ENCODE measurements at regions not wholly inside any gene's neighbourhood (a gene's known extent, or its start where the extent isn't known, plus 50 kb on each side); places are given as distances from the start of the nearest gene placed in this dataset.

DNA sequence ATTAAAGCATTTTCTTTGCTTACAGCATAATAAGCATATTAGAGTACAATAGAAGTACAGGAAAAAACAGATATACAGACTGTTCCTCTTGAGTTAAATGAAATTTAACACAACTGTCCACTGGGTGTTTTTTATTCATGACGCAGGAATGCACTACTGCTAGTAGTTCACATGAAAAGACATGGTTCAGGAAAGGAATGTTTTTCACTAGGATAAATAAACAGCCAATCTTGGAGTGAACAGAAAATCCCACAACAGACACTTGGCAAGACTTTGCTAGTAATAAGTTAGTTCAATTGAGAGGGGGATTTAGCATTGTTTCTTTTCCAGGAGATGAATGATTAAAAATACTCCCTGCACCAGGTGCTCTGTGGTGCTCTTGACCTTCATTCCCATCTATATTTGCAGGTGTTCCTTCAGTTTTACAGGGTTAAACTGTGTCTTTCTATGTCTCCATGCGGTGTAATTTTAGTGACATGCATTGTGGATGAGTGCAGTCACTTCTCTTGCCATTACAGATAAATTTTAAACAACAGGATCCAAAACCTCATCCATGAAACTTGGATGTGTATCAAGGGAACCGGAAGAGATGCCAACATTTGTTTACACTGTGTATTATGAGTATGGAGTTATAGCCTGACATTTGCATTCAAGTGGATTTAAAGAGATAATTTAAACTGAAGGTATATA lies 796.6 kb downstream of the DSC3 start:
- no peak overlapping the region for H3K4me3 ChIP-seq (ENCODE audit: low read depth, low read length)
- no peak for DNase-seq (ENCODE audit: low read depth)
- TF ChIP-seq, protein P1, sequence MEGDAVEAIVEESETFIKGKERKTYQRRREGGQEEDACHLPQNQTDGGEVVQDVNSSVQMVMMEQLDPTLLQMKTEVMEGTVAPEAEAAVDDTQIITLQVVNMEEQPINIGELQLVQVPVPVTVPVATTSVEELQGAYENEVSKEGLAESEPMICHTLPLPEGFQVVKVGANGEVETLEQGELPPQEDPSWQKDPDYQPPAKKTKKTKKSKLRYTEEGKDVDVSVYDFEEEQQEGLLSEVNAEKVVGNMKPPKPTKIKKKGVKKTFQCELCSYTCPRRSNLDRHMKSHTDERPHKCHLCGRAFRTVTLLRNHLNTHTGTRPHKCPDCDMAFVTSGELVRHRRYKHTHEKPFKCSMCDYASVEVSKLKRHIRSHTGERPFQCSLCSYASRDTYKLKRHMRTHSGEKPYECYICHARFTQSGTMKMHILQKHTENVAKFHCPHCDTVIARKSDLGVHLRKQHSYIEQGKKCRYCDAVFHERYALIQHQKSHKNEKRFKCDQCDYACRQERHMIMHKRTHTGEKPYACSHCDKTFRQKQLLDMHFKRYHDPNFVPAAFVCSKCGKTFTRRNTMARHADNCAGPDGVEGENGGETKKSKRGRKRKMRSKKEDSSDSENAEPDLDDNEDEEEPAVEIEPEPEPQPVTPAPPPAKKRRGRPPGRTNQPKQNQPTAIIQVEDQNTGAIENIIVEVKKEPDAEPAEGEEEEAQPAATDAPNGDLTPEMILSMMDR (conservative IDR thresholded peaks at IDR 0.05; ENCODE audit: low read depth, low read length): no peak

DNA sequence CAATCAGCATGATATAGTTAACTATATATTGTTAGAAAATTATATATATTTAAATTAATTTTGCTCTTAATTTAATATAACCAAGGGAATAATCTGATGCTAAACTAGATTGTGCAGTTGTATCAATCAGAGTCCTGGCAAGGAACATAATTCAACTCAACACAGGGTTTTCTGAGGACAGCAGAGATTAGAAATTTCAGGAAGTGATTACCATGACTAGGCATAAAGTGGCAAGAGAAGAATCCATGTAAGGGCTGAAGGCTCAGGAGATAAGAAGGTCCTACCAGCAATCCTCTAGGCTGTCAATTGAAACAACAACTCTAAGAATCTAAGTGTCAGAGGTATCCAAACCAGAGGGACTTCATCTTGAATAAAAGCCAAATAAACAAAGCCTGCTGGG lies 807.8 kb downstream of the DSC3 start:
- TF ChIP-seq, protein P1 (conservative IDR thresholded peaks at IDR 0.05; ENCODE audit: low read depth, low read length): no peak
- no peak for DNase-seq (ENCODE audit: low read depth)
- H3K4me3 ChIP-seq (ENCODE audit: low read depth, low read length): no peak overlapping the region

DNA sequence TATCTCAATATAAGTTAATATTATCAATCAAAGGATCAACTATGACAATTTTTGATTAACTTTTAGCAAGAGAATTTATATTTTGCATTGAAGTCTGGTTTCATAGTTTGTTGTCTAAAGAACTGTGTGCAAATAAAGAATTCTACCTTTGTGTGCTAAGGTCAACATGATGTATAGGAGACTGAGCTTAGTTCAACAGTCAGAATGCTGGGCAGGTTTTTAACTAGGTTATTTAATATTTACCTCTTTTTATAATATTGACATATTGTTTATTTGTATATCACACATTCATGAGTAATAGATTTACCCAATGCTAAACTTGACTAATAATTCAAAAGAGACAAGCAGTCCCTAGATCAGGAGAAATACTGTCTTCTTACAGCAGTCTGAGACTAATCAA lies 831.4 kb downstream of the DSC3 start:
- DNase-seq (ENCODE audit: low read depth): no peak
- TF ChIP-seq, protein P1 (conservative IDR thresholded peaks at IDR 0.05; ENCODE audit: low read depth, low read length): no peak
- no peak overlapping the region for H3K4me3 ChIP-seq (ENCODE audit: low read depth, low read length)

DNA sequence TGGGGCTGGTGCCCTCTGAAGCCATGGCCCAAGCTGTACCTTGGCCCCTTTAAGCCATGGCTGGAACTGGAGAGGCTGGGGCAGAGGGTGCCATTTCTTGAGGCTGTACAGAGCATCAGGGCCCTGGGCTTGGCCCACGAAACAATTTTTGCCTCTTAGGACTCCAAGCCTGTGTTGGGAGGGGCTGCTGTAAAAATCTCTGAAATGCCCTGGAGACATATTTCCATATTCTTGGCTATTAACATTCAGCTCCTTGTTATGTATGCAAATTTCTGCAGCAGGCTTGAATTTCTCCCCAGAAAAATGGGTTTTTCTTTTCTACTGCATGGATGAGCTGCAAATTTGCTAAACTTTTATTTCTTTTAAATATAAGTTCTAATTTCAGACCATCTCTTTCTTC lies 834.0 kb downstream of the DSC3 start:
- TF ChIP-seq, protein P1 (conservative IDR thresholded peaks at IDR 0.05; ENCODE audit: low read depth, low read length): no peak
- H3K4me3 ChIP-seq (ENCODE audit: low read depth, low read length): no peak overlapping the region
- DNase-seq (ENCODE audit: low read depth): no peak

DNA sequence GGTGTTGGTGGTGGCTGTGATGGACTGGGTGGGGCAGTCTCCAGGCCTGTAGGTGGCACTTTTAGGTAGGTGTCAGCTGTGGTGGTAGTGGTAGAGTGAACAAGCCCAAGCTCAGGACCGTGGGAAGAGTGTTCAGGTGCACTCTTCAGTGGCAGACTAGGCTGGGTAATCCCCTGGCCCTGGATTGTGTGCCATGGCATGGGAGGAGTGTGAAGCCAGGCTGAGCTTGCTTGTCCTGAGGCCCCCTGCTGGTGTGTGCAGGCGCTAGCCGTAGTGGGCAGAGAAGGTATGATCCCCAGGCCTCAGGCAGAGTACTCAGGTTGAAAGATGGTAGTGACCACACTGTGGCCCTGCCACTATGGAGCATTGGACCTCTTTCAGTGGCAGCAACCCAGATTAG lies 850.3 kb downstream of the DSC3 start:
- no peak overlapping the region for H3K4me3 ChIP-seq (ENCODE audit: low read depth, low read length)
- TF ChIP-seq, protein P1 (conservative IDR thresholded peaks at IDR 0.05; ENCODE audit: low read depth, low read length): no peak
- DNase-seq (ENCODE audit: low read depth): no peak

DNA sequence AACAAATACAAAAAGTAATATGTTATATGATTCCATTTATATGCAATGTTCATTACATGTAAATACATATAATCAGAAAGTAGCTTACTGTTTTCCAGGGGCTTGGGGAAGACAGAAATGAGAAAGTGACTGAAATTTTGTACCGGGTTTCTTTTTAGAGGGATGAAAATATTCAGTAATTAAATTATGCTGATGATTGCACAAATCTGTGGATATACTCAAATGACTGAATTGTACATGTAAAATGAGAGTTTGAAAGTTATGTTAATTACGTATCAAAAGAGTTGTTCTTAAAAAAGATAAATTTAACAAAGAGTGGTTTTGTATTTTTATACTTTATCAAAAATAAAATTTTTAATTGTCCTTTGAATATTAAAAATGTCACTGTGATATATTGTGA lies 856.3 kb downstream of the DSC3 start:
- TF ChIP-seq, protein P1 (conservative IDR thresholded peaks at IDR 0.05; ENCODE audit: low read depth, low read length): no peak
- H3K4me3 ChIP-seq (ENCODE audit: low read depth, low read length): no peak overlapping the region
- DNase-seq (ENCODE audit: low read depth): no peak

DNA sequence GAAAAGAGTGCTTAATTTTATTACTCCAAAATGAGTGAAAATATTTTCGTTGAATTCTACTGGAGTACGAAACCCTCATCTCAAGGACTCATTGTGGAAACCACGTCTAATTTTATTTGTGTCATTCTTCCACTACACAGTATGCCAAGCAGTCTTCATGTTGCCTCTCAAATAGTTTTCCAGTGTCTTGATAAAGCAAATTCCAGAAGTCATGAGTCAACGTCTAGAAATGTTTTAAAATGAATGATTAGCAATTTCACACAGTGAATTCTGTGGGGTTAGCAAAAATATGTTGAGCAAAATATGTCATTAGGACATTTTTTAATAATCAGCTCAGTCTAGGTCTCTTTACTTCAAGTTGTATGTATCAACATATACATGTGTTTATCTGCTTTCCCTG lies 865.5 kb downstream of the DSC3 start:
- TF ChIP-seq, protein P1 (conservative IDR thresholded peaks at IDR 0.05; ENCODE audit: low read depth, low read length): no peak
- no peak for DNase-seq (ENCODE audit: low read depth)
- no peak overlapping the region for H3K4me3 ChIP-seq (ENCODE audit: low read depth, low read length)
